GM12801 (cell line): ENCODE measurements at regions not wholly inside any gene's neighbourhood (a gene's known extent, or its start where the extent isn't known, plus 50 kb on each side); places are given as distances from the start of the nearest gene placed in this dataset.

Experiments
- TF ChIP-seq, protein P1 (sequence below): IDR thresholded peaks from one replicate; pipeline ENCODE4 v1.5.1; 2011; ENCODE audit warnings: control low read depth; ENCODE audit not compliant: insufficient read length; ENCODE audit errors: extremely low read depth

DNA sequence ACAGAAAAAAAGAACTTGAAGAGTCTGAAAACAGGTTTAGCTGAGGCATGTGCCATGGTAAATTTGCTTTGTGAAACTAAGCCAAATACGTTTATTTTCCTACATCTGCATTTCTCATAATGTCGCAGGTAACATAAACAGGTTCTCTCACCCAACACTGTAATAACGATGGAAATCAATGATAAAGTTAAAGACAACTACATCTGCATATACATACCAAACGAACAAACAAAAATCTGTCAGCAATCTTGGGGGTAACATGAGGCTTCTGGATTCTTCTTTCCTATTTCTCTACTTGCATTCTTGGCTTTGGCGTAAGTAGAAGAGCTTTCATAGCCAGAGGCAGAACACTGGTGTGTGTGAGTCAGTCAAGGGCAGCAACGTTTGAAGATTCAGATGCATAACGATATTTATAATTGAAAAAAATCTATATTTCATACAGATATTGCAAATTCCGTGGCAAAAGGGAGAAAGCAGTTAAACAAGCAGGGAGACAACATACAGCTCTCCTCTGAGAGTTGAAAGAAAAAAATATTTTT lies 195.1 kb downstream of the EDN1 start:
- TF ChIP-seq, protein P1, sequence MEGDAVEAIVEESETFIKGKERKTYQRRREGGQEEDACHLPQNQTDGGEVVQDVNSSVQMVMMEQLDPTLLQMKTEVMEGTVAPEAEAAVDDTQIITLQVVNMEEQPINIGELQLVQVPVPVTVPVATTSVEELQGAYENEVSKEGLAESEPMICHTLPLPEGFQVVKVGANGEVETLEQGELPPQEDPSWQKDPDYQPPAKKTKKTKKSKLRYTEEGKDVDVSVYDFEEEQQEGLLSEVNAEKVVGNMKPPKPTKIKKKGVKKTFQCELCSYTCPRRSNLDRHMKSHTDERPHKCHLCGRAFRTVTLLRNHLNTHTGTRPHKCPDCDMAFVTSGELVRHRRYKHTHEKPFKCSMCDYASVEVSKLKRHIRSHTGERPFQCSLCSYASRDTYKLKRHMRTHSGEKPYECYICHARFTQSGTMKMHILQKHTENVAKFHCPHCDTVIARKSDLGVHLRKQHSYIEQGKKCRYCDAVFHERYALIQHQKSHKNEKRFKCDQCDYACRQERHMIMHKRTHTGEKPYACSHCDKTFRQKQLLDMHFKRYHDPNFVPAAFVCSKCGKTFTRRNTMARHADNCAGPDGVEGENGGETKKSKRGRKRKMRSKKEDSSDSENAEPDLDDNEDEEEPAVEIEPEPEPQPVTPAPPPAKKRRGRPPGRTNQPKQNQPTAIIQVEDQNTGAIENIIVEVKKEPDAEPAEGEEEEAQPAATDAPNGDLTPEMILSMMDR, result no peak

DNA sequence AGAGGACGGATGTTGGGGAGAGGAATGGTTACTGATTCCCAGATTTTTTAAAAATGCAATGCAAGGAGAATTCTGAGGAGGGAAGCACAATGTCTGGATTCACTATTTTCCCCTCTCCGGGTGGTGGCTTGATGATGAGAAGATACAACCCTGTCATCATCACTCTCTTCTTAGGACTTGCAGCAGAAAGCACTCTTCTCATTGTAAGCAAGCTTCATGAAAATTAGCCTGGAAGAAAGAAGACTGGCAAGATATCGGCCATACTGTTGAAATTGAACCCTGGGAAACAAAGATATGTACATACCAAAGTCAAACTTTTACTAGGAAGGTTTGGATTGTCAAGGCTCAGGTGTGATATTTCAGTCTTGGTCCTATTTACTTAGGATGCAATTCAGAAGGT lies 195.7 kb downstream of the EDN1 start:
- TF ChIP-seq, protein P1, result no peak

DNA sequence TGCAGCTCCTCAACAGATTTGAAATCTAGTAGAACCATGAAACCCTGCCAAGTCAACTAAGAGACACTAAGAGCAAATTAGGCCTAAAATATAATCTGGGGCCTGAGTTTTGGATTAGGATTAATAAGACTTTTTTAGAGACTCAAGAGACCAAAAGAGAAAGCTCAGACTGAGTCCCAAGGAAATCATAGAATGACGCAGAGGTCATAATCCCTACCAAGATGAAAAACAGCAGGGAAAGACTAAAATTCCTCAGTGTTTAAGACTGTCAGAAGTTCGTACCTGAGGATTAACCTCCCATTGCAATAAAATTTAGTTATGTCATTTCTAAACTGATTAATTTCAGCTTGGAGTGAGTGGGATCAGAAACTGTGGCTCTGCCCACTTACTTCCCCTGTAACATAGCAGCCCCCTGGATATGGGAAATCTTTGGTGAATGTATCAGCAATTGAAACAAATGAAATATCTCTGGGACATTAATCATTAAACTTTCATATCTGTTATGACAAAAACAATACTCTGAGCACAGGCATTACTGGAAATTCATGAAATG lies 200.3 kb downstream of the EDN1 start:
- TF ChIP-seq, protein P1, result no peak

DNA sequence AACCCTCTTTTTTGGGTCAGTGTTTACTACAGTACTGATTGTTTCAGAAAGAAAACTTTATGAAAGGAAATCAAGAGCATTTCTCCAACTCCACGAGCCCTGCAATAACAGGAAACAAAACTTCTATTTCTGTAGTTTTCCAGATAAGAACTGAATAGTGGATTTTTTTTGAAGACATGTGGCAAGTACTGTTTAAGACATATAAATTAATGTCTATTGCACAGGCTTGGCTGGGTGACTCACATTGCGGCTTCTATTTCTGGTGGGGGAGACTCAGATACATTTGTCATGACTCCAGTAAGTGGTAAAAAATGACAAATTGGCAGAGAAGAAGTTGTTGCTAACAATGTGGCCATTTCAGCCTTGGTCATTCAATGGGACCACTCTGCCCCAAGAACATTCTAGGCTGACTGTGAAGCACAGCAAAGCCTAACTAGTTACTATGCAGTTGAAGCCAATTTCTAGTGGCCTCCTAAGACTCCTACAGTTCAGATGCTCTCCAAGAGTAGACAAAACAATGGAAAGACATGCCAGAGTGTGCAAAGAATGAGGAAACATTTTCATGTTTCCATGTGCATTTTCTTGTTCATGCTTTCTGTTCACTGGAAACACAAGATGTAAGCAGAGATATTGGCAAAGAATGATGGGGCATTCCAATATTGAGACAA lies 200.9 kb downstream of the EDN1 start:
- TF ChIP-seq, protein P1, result no peak

DNA sequence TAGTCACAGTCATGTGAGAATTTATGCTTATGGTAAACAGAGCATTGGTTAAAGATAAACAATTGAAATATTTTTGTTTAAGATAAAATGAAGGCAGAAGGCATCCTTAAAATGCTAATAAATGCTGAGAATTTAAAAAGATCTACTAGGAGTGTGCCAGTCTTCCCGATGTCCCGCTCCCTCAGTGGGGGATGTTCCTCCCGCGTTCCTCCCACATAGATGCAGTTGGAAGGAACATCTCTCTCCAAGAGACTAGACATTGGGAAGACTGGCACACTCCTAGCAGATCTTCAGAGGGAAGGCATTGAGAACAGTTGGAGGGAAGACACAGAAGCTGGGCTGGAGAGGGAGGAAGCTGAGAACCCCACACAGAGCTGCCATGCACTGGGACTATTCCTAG lies 203.3 kb downstream of the EDN1 start:
- TF ChIP-seq, protein P1, result no peak

DNA sequence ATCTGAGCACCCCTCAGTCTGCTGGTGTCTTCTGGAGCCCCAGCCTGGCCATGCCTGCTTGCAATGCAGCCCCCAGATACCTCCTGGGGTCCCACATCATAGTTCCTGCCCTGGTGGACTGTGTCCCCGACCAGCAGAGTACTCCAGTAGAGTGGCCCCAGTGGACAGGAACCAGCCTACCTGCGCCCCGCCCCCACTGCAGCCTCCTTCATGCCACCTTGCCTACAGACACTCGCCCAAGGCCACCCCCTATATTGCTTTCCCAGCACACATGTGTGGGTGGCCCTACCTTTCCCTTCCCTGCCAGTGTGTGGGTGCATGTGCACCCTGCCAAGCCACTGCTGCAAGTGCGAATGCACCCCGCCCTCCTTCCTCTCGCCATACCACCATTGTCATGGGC lies 204.0 kb downstream of the EDN1 start:
- TF ChIP-seq, protein P1, result no peak

DNA sequence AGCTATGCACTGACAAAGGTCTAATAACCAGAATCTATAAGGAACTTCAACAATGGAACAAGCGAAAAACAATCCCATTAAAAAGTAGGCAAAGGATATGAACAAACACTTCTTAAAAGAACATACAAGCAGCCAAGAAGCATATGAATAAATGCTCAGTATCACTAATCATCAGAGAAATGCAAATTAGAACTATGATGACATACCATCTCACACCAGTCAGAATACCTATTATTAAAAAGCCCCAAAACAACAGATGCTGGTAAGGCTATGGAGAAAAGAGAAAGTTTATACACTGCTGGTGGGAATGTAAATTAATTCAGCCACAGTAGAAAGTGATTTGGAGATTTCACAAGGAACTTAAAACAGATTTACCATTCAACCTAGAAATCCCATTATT lies 211.8 kb downstream of the EDN1 start:
- TF ChIP-seq, protein P1, result no peak
